Skeletal muscle cell (primary cell): ENCODE measurements at regions not wholly inside any gene's neighbourhood (a gene's known extent, or its start where the extent isn't known, plus 50 kb on each side); places are given as distances from the start of the nearest gene placed in this dataset.

Experiments
- DNase-seq: peaks from one replicate; pipeline ENCODE4 v3.0.0-alpha.2; 2010; ENCODE audit warnings: low read depth
- H3K4me3 ChIP-seq: 2 replicates; pipeline ENCODE4 v1.5.1; 2011; ENCODE audit warnings: low read depth, mild to moderate bottlenecking, control low read depth, low read length, moderate library complexity

GRCh38 chr13:24068472-24068871, 92.0 kb upstream of the SPATA13 start:
- H3K4me3 ChIP-seq = no peak overlapping the region
- no peak for DNase-seq

DNA sequence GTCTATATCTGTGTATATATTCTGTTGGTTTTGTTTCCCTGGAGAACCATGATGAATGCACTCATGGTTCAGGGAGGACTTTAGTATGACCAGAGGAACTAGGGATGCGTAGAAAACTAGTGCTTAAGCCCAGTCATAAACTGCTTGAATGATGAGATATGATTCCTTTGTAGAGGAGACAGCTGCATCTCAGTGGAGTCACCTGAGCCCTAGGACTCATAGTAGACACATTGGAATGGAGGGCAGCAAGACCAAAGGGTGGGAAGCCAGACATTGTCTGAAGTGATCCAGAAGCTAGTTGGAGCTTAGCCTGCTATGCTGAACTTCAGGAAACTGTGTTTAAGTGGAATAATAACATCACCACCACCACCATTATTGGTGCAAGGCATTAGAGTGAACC, 89.5 kb upstream of the SPATA13 start:
- H3K4me3 ChIP-seq = no peak overlapping the region
- no peak for DNase-seq

DNA sequence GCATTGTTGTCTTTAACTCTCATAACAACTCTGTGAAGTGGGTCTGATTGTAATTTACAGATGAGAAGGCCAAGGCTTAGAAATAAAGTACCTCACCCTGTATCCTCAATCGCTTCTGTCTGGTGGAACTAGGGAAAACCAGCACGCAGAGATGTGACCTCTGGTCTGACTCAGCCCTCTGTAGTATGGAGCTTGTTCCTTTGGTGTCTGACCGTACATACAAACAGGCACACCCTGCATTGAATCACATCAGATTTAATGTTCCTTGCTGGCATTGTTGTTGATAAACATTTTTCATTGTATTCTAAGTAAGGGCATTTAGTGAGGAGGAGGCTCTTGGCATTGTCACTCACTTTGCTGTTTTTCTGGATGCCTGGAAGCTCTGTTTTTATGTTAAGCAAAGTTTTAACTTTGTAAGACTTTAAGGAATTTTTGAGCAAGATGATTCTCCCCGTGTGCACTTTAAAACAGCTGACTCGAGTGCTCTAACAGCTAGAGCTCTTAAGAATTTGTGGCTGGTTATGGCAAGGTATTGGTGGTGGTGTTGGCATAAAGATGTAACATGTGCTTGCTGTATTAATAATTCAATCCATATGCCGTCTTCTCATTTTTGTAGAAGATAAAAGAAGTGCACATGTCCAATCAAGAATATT, 89.0 kb upstream of the SPATA13 start:
- DNase-seq = no peak
- H3K4me3 ChIP-seq = no peak overlapping the region

DNA sequence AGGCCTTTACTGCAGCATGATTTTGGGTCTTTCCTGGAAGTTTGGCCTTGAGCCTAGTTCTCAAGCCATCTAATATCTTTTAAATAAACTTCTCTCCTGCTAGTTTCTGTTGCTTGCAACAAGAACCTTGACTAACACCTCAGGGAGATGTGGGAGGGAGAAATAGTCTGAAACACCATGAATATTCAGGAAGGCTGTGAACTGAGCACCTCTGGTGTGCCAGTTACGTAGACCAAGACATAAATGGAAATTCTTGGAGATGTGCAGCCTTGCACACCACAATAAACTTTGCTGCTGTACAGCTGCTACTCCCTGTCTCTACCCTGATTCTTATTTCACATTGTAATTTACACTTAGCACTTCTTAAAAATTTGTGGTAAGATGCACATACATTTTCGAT, 86.9 kb upstream of the SPATA13 start:
- no peak for DNase-seq
- no peak overlapping the region for H3K4me3 ChIP-seq

GRCh38 chr13:24074678-24075077, 85.8 kb upstream of the SPATA13 start:
- DNase-seq = no peak
- no peak overlapping the region for H3K4me3 ChIP-seq

- no peak overlapping the region for H3K4me3 ChIP-seq
- DNase-seq = no peak
Measured at GRCh38 chr13:24075137-24075975, 85.2 kb upstream of the SPATA13 start.

GRCh38 chr13:24076109-24076508, 84.4 kb upstream of the SPATA13 start:
- no peak overlapping the region for H3K4me3 ChIP-seq
- no peak for DNase-seq

- DNase-seq = no peak
- no peak overlapping the region for H3K4me3 ChIP-seq
Measured at GRCh38 chr13:24076636-24077035, 83.9 kb upstream of the SPATA13 start.

- DNase-seq = no peak
- H3K4me3 ChIP-seq = no peak overlapping the region
Measured at GRCh38 chr13:24080134-24080533, 80.4 kb upstream of the SPATA13 start.

GRCh38 chr13:24081387-24081786, 79.1 kb upstream of the SPATA13 start:
- DNase-seq = peak; percentile 33
- H3K4me3 ChIP-seq = no peak overlapping the region

DNA sequence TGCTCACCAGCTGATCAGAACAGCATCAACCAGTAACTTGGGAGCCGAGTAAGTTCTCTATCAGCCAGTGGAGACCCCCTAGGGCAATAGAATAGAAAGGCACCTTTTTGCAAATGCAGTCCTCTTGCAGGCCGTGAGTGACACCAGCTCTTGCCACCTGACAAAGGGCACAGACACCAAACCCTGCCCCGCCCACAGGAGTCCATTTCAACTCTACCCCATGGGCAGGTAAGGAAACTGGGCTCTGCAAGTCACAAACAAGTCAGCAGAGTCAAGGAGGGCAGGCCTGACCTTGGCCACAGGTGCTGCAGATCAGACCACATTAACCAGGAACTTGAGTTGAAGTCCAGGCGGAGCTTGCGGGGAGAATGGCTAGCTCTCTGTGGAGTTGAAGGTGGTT, 77.4 kb upstream of the SPATA13 start:
- no peak for DNase-seq
- no peak overlapping the region for H3K4me3 ChIP-seq

DNA sequence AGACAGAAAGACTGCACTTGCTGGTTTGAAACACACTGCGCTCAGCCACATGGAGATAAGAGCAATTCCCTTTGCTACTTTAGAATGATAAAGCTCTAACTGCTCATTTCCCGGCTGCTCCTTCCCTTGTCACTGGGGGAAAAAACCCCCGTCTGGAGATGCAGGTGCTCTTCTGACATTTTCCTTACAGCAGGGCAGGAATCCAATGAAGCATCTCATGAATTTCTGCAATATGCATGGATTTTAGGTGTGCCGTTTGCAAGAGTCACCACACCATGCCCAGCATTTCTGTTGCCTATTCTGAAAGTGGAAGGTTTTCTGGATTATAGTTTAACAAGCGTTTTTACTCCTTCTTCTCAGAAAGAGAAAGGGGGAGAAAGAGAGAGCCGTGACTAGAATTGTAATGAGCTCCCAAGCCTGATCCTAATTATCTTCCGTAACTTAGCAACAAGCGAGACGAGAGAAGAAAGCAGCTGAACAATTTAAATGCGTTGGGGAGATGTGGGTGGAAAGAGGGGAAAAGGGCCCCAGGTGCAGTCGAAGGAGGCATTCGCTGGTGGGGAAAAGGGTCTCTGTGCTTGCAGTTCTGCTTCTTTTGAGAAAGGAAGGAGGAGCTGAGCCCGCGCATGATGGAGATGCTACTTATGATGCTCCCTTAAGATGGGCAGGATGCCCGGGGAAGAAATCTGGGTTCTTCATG, 76.6 kb upstream of the SPATA13 start:
- no peak for DNase-seq

GRCh38 chr13:24085662-24086061, 74.9 kb upstream of the SPATA13 start:
- no peak for DNase-seq
- H3K4me3 ChIP-seq = no peak overlapping the region

More for the DNA sequence above, 76.6 kb upstream of the SPATA13 start:
- no peak overlapping the region for H3K4me3 ChIP-seq

DNA sequence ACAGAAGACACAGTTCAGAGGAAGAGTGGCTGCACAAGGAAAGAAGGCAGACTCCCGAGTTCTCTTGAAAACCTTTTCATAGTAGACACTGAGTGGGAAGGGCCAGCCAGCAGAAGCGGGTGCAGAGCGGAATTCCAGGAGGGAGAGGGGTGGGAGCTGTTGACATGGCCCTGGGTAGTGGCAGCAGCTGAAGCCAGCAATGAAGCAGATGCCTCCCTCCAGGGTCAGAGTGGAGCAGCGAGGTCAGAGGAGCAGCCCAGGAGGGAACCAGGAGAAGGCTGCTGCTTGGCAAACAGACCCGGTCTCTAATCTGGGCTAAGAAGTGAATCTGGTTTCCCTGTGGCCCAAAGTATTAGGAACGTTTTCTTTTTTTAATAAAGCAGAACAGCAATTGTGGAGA, 73.9 kb upstream of the SPATA13 start:
- no peak overlapping the region for H3K4me3 ChIP-seq

GRCh38 chr13:24087605-24088225, 72.8 kb upstream of the SPATA13 start:
- no peak for DNase-seq
- H3K4me3 ChIP-seq = no peak overlapping the region

More for the DNA sequence above, 73.9 kb upstream of the SPATA13 start:
- DNase-seq = no peak

- no peak for DNase-seq
- H3K4me3 ChIP-seq = no peak overlapping the region
Measured at GRCh38 chr13:24090049-24090448, 70.5 kb upstream of the SPATA13 start.

- no peak for DNase-seq
- no peak overlapping the region for H3K4me3 ChIP-seq
Measured at GRCh38 chr13:24091080-24091479, 69.4 kb upstream of the SPATA13 start.

- H3K4me3 ChIP-seq = no peak overlapping the region
Measured at GRCh38 chr13:24092108-24092507, 68.4 kb upstream of the SPATA13 start.

DNA sequence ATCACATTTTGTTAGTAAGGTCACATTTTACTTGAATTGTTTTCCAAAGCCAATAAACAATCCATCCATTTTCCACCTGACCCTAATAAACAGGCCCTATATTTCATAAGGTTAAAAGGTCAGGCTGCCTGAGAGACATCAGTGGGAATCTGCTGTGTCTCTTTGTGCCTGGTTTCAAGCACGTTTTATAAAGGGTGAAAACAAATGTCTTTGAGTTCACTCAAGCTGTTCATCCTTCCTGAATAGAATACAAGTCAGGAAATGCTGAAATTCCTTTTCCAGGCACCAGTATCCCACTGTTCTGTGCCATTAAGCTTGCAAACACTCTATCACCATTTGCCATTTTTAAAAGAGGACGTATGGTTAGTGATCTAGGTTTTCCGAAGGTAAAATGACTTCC, 67.5 kb upstream of the SPATA13 start:
- no peak overlapping the region for H3K4me3 ChIP-seq

More at GRCh38 chr13:24092108-24092507, 68.4 kb upstream of the SPATA13 start:
- DNase-seq = no peak

DNA sequence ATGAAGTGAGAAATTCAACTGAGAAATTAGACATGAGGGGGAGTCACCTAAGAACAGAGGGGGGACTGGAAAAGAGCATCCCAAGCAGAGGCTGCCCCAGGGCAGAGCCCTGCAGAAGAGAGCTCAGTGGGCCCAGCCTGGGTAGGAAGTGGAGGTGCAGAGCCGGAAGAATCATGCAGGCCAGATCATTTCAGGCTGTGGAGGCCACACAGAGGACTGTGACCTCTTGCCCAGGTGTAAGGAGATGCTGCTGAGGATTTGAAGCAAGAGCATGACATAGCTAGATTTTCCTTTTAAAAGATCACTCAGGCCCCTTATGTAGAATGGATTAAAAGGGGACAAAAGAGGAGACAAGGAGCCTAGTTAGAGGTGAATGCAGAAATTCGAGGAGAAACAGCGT, 63.9 kb upstream of the SPATA13 start:
- DNase-seq = no peak
- no peak overlapping the region for H3K4me3 ChIP-seq

More for the DNA sequence above, 67.5 kb upstream of the SPATA13 start:
- DNase-seq = no peak
